GM23338 (cell line): ENCODE measurements at regions not wholly inside any gene's neighbourhood (a gene's known extent, or its start where the extent isn't known, plus 50 kb on each side); places are given as distances from the start of the nearest gene placed in this dataset.
"Not testable (repeated sequence)": the region's sequence is repeated elsewhere in the genome, so short reads cannot be mapped to it uniquely, and the experiment has no call there.

Experiments
- ATAC-seq: fragments of 200-7000 bp; cut with Tn5 transposase; 3 replicates; pipeline ENCODE4 v1.9.1; 2020
- DNase-seq: peaks from one replicate; pipeline ENCODE4 v3.0.0-alpha.2; 2015; ENCODE audit warnings: low spot score
- H2AFZ ChIP-seq: fragments of 200-600 bp; sonication (generic); 2 replicates; pipeline ENCODE4 v1.8.0; 2016; ENCODE audit warnings: antibody characterized with exemption, mild to moderate bottlenecking, moderate library complexity
- H3F3A ChIP-seq: fragments of 200-600 bp; sonication (generic); replicated peaks from 2 replicates; pipeline ENCODE4 v1.8.0; 2017; ENCODE audit warnings: antibody characterized with exemption, mixed run types, low read depth
- H3K27ac ChIP-seq: fragments of 200-600 bp; sonication (generic); 2 replicates; pipeline ENCODE4 v1.6.1; 2016; ENCODE audit warnings: low read depth
- H3K27me3 ChIP-seq: fragments of 200-600 bp; sonication (generic); 2 replicates; pipeline ENCODE4 v1.8.0; 2016; ENCODE audit warnings: mild to moderate bottlenecking, mixed run types, moderate library complexity; ENCODE audit not compliant: insufficient read depth
- H3K36me3 ChIP-seq: fragments of 200-600 bp; sonication (generic); 2 replicates; pipeline ENCODE4 v1.8.0; 2016; ENCODE audit warnings: mild to moderate bottlenecking; ENCODE audit not compliant: insufficient read depth
- H3K4me1 ChIP-seq: fragments of 200-600 bp; sonication (generic); 2 replicates; pipeline ENCODE4 v1.8.0; 2016; ENCODE audit warnings: mild to moderate bottlenecking, moderate library complexity; ENCODE audit not compliant: insufficient read depth
- H3K4me2 ChIP-seq: fragments of 200-600 bp; sonication (generic); 2 replicates; pipeline ENCODE4 v1.7.1; 2017; ENCODE audit warnings: mixed run types
- H3K4me3 ChIP-seq: fragments of 200-600 bp; sonication (generic); 2 replicates; pipeline ENCODE4 v1.6.1; 2016; ENCODE audit warnings: mixed run types
- H3K79me2 ChIP-seq: fragments of 200-600 bp; sonication (generic); replicated peaks from 2 replicates; pipeline ENCODE4 v1.8.0; 2017; ENCODE audit warnings: mild to moderate bottlenecking; ENCODE audit not compliant: insufficient read depth
- H3K9me2 ChIP-seq: fragments of 200-600 bp; sonication (generic); 2 replicates; pipeline ENCODE4 v1.8.0; 2017; ENCODE audit not compliant: insufficient read depth
- H4K20me1 ChIP-seq: fragments of 200-600 bp; sonication (generic); replicated peaks from 2 replicates; pipeline ENCODE4 v1.8.0; 2017; ENCODE audit warnings: mild to moderate bottlenecking; ENCODE audit not compliant: insufficient read depth
- H3K27ac Mint-ChIP-seq: 2 replicates; pipeline ENCODE4 v1.8.0; 2020; ENCODE audit warnings: inconsistent platforms, mild to moderate bottlenecking, moderate library complexity, mixed read lengths
- H3K27me3 Mint-ChIP-seq: 3 replicates; pipeline ENCODE4 v1.8.0; 2022; ENCODE audit warnings: low read depth, mild to moderate bottlenecking, moderate library complexity, mixed read lengths, inconsistent platforms; ENCODE audit not compliant: insufficient read depth, poor library complexity
- H3K36me3 Mint-ChIP-seq: 3 replicates; pipeline ENCODE4 v1.8.0; 2021; ENCODE audit warnings: low read depth, mild to moderate bottlenecking, inconsistent platforms, moderate library complexity, mixed read lengths
- H3K4me1 Mint-ChIP-seq: 3 replicates; pipeline ENCODE4 v1.8.0; 2020; ENCODE audit warnings: mild to moderate bottlenecking, inconsistent platforms, mixed read lengths
- H3K4me3 Mint-ChIP-seq: 3 replicates; pipeline ENCODE4 v1.8.0; 2021; ENCODE audit warnings: moderate library complexity, mild to moderate bottlenecking, inconsistent platforms, mixed read lengths
- H3K9me3 Mint-ChIP-seq: 3 replicates; pipeline ENCODE4 v1.8.0; 2020; ENCODE audit warnings: moderate library complexity, mild to moderate bottlenecking, inconsistent platforms, mixed read lengths
- EZH2 ChIP-seq: fragments of 200-600 bp; sonication (generic); IDR thresholded peaks from one replicate; pipeline ENCODE4 v1.8.0; 2017; ENCODE audit warnings: antibody characterized with exemption, mild to moderate bottlenecking, low read depth; ENCODE audit not compliant: unreplicated experiment
- EZH2phosphoT487 ChIP-seq: fragments of 200-600 bp; sonication (generic); IDR thresholded peaks from one replicate; pipeline ENCODE4 v1.8.1; 2018; ENCODE audit warnings: antibody characterized with exemption; ENCODE audit not compliant: unreplicated experiment
- STAT1 ChIP-seq: IDR thresholded peaks from one replicate; pipeline ENCODE4 v1.6.1; 2016; ENCODE audit warnings: antibody characterized with exemption; ENCODE audit not compliant: unreplicated experiment
- TF ChIP-seq, protein P1 (sequence below): IDR thresholded peaks from one replicate; pipeline ENCODE4 v1.6.1; 2018; ENCODE audit warnings: antibody characterized with exemption; ENCODE audit not compliant: unreplicated experiment
- TF ChIP-seq, protein P2 (sequence below): IDR thresholded peaks from 2 replicates; pipeline ENCODE4 v1.6.1; 2016; ENCODE audit warnings: antibody characterized with exemption

DNA sequence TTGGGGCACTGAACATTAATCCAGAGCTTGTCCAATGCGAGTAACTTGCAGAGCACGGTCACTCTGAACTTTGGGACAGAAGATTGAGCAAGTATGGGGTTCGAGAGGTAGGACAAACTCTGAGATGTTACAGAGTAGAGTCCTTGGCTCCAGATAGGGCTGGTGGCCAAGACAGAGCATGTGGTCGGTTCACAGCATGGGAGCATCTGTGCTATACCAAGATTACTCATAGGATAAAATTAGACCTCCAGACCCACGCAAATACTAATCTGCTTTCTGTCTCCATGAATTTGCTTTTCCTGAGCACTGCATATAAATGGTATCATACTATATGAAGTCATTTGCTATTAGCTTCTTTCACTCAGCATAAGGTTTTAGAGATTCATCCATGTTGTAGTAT is 93.4 kb upstream of the TBX5 start (continued):
- TF ChIP-seq, protein P1, sequence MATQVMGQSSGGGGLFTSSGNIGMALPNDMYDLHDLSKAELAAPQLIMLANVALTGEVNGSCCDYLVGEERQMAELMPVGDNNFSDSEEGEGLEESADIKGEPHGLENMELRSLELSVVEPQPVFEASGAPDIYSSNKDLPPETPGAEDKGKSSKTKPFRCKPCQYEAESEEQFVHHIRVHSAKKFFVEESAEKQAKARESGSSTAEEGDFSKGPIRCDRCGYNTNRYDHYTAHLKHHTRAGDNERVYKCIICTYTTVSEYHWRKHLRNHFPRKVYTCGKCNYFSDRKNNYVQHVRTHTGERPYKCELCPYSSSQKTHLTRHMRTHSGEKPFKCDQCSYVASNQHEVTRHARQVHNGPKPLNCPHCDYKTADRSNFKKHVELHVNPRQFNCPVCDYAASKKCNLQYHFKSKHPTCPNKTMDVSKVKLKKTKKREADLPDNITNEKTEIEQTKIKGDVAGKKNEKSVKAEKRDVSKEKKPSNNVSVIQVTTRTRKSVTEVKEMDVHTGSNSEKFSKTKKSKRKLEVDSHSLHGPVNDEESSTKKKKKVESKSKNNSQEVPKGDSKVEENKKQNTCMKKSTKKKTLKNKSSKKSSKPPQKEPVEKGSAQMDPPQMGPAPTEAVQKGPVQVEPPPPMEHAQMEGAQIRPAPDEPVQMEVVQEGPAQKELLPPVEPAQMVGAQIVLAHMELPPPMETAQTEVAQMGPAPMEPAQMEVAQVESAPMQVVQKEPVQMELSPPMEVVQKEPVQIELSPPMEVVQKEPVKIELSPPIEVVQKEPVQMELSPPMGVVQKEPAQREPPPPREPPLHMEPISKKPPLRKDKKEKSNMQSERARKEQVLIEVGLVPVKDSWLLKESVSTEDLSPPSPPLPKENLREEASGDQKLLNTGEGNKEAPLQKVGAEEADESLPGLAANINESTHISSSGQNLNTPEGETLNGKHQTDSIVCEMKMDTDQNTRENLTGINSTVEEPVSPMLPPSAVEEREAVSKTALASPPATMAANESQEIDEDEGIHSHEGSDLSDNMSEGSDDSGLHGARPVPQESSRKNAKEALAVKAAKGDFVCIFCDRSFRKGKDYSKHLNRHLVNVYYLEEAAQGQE: no peak

DNA sequence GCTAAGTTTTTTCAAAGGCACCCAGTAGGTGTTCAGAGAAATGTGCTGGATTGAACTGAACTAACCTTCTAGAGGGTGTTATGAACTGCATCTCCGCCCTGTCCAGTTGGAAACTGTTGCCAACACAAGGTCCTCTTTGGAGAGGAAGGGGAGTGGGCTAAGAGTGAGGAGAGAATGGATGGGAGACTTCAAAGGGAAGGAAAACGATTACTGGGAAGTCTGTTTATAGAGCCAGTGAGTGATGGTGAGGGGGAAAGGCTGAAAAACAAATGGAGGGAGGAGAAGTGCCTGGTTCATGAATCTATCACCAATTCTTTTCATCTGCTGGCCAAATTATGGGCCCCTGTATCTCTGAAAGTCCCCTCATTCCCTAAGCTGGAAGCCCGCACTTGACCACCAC is 86.0 kb upstream of the TBX5 start:
- Mint-ChIP-seq H3K36me3 (no peaks in the 10 kb centered on the region), H3K27ac (no peak overlapping the region), H3K9me3 (no peaks in the 10 kb centered on the region), H3K27me3 (no peaks in the 10 kb centered on the region), H3K4me3 (no peak overlapping the region), H3K4me1 (no peaks in the 10 kb centered on the region)
- Histone ChIP-seq H3K27ac (no peak overlapping the region), H3K4me2 (no peak overlapping the region), H2AFZ (no peak overlapping the region), H3K4me3 (no peak overlapping the region), H3K27me3 (peaks cover 4% of the 10 kb centered on the region; the same call in 1 of the 2 replicates), H4K20me1 (no peaks in the 10 kb centered on the region), H3F3A (no peaks in the 10 kb centered on the region), H3K36me3 (no peaks in the 10 kb centered on the region), H3K79me2 (no peaks in the 10 kb centered on the region), H3K9me2 (no peaks in the 10 kb centered on the region), H3K4me1 (no peaks in the 10 kb centered on the region)
- no peak for ATAC-seq
- DNase-seq: no peak
- TF ChIP-seq STAT1 (no peak), EZH2 (no peak), EZH2phosphoT487 (no peak)
- TF ChIP-seq, protein P1: no peak
- TF ChIP-seq, protein P2, sequence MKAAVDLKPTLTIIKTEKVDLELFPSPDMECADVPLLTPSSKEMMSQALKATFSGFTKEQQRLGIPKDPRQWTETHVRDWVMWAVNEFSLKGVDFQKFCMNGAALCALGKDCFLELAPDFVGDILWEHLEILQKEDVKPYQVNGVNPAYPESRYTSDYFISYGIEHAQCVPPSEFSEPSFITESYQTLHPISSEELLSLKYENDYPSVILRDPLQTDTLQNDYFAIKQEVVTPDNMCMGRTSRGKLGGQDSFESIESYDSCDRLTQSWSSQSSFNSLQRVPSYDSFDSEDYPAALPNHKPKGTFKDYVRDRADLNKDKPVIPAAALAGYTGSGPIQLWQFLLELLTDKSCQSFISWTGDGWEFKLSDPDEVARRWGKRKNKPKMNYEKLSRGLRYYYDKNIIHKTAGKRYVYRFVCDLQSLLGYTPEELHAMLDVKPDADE: no peak

DNA sequence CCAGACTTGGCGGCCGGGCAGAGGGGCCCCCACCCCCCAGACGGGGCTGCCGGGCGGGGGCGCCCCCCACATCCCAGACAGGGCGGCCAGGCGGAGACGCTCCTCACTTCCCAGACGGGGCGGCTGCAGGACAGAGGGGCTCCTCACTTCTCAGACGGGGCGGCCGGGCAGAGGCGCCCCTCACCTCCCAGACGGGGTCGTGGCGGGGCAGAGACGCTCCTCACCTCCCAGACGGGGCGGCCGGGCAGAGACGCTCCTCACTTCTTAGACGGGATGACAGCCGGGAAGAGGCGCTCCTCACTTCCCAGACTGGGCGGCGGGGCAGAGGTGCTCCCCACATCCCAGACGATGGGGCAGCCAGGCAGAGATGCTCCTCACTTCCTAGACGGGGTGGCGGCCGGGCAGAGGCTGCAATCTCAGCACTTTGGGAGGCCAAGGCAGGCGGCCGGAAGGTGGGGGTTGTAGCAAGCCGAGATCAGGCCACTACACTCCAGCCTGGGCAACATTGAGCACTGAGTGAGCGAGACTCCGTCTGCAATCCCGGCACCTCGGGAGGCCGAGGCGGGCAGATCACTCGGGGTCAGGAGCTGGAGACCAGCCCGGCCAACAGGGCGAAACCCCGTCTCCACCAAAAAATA is 79.0 kb upstream of the TBX5 start:
- not testable (repeated sequence) for H3K27ac Mint-ChIP-seq, H3K4me3 Mint-ChIP-seq, H2AFZ ChIP-seq, H3K27ac ChIP-seq, H3K36me3 ChIP-seq, H3K4me2 ChIP-seq, ATAC-seq, DNase-seq, H3K79me2 ChIP-seq, H3F3A ChIP-seq, H4K20me1 ChIP-seq, H3K36me3 Mint-ChIP-seq, H3K9me2 ChIP-seq, H3K4me3 ChIP-seq
- peaks cover 10% of the 10 kb centered on the region for H3K4me1 Mint-ChIP-seq
- H3K27me3 Mint-ChIP-seq: peaks cover 25% of the 10 kb centered on the region
- H3K27me3 ChIP-seq: peaks cover 43% of the 10 kb centered on the region
- peaks cover 13% of the 10 kb centered on the region for H3K9me3 Mint-ChIP-seq
- H3K4me1 ChIP-seq: peaks cover 11% of the 10 kb centered on the region; the same call in 1 of the 2 replicates
